ENCODE measurements at regions not wholly inside any gene's neighbourhood (a gene's known extent, or its start where the extent isn't known, plus 50 kb on each side); places are given as distances from the start of the nearest gene placed in this dataset.

GRCh38 chr2:12400543-12400942 is 316.2 kb upstream of the TRIB2 start:
- TF ChIP-seq, protein P1, sequence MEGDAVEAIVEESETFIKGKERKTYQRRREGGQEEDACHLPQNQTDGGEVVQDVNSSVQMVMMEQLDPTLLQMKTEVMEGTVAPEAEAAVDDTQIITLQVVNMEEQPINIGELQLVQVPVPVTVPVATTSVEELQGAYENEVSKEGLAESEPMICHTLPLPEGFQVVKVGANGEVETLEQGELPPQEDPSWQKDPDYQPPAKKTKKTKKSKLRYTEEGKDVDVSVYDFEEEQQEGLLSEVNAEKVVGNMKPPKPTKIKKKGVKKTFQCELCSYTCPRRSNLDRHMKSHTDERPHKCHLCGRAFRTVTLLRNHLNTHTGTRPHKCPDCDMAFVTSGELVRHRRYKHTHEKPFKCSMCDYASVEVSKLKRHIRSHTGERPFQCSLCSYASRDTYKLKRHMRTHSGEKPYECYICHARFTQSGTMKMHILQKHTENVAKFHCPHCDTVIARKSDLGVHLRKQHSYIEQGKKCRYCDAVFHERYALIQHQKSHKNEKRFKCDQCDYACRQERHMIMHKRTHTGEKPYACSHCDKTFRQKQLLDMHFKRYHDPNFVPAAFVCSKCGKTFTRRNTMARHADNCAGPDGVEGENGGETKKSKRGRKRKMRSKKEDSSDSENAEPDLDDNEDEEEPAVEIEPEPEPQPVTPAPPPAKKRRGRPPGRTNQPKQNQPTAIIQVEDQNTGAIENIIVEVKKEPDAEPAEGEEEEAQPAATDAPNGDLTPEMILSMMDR (IDR thresholded peaks at IDR 0.05; ENCODE audit: borderline replicate concordance, extremely low read depth, low read length, poor library complexity, severe bottlenecking), result no peak
- no peak for TF ChIP-seq EZH2 (IDR thresholded peaks at IDR 0.05; ENCODE audit: borderline replicate concordance, low read depth, low read length, severe bottlenecking)

GRCh38 chr2:12402440-12403139 is 314.1 kb upstream of the TRIB2 start:
- H3K9ac ChIP-seq (ENCODE audit: low read depth, low read length), result no peak overlapping the region
- ATAC-seq (ENCODE audit: insufficient read depth, low read depth), result no peak
- H4K20me1 ChIP-seq (ENCODE audit: insufficient read depth, low read length), result no peaks in the 10 kb centered on the region

More at GRCh38 chr2:12400543-12400942, 316.2 kb upstream of the TRIB2 start:
- Histone ChIP-seq H3K4me2 (ENCODE audit: insufficient read depth, low read length) (no peak overlapping the region), H3K36me3 (ENCODE audit: insufficient read depth, low read length) (no peaks in the 10 kb centered on the region), H3K79me2 (ENCODE audit: insufficient read depth, low read length) (no peaks in the 10 kb centered on the region), H3K4me1 (ENCODE audit: insufficient read depth, low read length) (no peaks in the 10 kb centered on the region), H4K20me1 (ENCODE audit: insufficient read depth, low read length) (no peaks in the 10 kb centered on the region), H3K27me3 (ENCODE audit: insufficient read depth, low read length, poor library complexity) (no peaks in the 10 kb centered on the region), H2AFZ (ENCODE audit: low read depth, low read length) (no peak overlapping the region), H3K4me3 (ENCODE audit: low read depth in 1 of 2, low read length in 2 of 2) (no peak overlapping the region), H3K9ac (ENCODE audit: low read depth, low read length) (no peak overlapping the region), H3K9me3 (ENCODE audit: insufficient read depth, low read length, severe bottlenecking) (peaks cover 10% of the 10 kb centered on the region), H3K27ac (ENCODE audit: low read length) (no peak overlapping the region)
- DNase-seq (no peak), ATAC-seq (ENCODE audit: insufficient read depth, low read depth) (no peak)

DNA sequence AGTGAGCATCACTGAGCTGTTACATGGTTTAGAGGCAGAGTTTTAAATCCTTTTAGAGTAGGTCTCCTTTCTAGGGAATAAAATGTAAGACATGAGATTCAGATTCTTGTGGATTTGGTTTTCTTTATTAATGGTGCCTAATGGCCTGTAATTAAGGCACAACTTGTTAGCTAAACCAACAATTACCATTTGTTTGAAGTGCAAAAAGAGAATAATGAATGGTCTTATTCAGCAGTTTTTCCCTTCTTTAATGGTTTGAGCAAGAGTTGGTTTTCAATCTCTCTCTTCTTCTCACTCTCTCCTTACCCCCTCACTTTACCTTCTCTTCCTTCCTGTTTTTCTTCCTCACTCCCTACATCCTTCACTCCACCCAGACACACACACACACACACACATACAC is 312.2 kb upstream of the TRIB2 start:
- H3K27ac ChIP-seq (ENCODE audit: low read length), result no peak overlapping the region
- H4K20me1 ChIP-seq (ENCODE audit: insufficient read depth, low read length), result no peaks in the 10 kb centered on the region
- H3K4me2 ChIP-seq (ENCODE audit: insufficient read depth, low read length), result no peak overlapping the region
- H3K79me2 ChIP-seq (ENCODE audit: insufficient read depth, low read length), result no peaks in the 10 kb centered on the region
- no peak overlapping the region for H3K9ac ChIP-seq (ENCODE audit: low read depth, low read length)
- peaks cover 10% of the 10 kb centered on the region for H3K9me3 ChIP-seq (ENCODE audit: insufficient read depth, low read length, severe bottlenecking)
- H3K27me3 ChIP-seq (ENCODE audit: insufficient read depth, low read length, poor library complexity), result no peaks in the 10 kb centered on the region
- H3K36me3 ChIP-seq (ENCODE audit: insufficient read depth, low read length), result no peaks in the 10 kb centered on the region
- DNase-seq, result no peak
- TF ChIP-seq, protein P1 (IDR thresholded peaks at IDR 0.05; ENCODE audit: borderline replicate concordance, extremely low read depth, low read length, poor library complexity, severe bottlenecking), result no peak
- no peak for TF ChIP-seq EZH2 (IDR thresholded peaks at IDR 0.05; ENCODE audit: borderline replicate concordance, low read depth, low read length, severe bottlenecking)
- ATAC-seq (ENCODE audit: insufficient read depth, low read depth), result no peak
- no peak overlapping the region for H3K4me3 ChIP-seq (ENCODE audit: low read depth in 1 of 2, low read length in 2 of 2)
- H3K4me1 ChIP-seq (ENCODE audit: insufficient read depth, low read length), result no peaks in the 10 kb centered on the region
- no peak overlapping the region for H2AFZ ChIP-seq (ENCODE audit: low read depth, low read length)

More at GRCh38 chr2:12402440-12403139, 314.1 kb upstream of the TRIB2 start:
- H3K9me3 ChIP-seq (ENCODE audit: insufficient read depth, low read length, severe bottlenecking), result peaks cover 10% of the 10 kb centered on the region
- no peaks in the 10 kb centered on the region for H3K36me3 ChIP-seq (ENCODE audit: insufficient read depth, low read length)
- no peak overlapping the region for H2AFZ ChIP-seq (ENCODE audit: low read depth, low read length)
- no peak overlapping the region for H3K4me3 ChIP-seq (ENCODE audit: low read depth in 1 of 2, low read length in 2 of 2)
- H3K27ac ChIP-seq (ENCODE audit: low read length), result no peak overlapping the region
- no peaks in the 10 kb centered on the region for H3K79me2 ChIP-seq (ENCODE audit: insufficient read depth, low read length)
- H3K4me1 ChIP-seq (ENCODE audit: insufficient read depth, low read length), result no peaks in the 10 kb centered on the region
- no peak for DNase-seq
- H3K27me3 ChIP-seq (ENCODE audit: insufficient read depth, low read length, poor library complexity), result no peaks in the 10 kb centered on the region
- no peak overlapping the region for H3K4me2 ChIP-seq (ENCODE audit: insufficient read depth, low read length)
- TF ChIP-seq, protein P1 (IDR thresholded peaks at IDR 0.05; ENCODE audit: borderline replicate concordance, extremely low read depth, low read length, poor library complexity, severe bottlenecking), result no peak
- TF ChIP-seq EZH2 (IDR thresholded peaks at IDR 0.05; ENCODE audit: borderline replicate concordance, low read depth, low read length, severe bottlenecking), result no peak
